ENCODE measurements at regions not wholly inside any gene's neighbourhood (a gene's known extent, or its start where the extent isn't known, plus 50 kb on each side); places are given as distances from the start of the nearest gene placed in this dataset.
A peak's percentile ranks its signal among the peaks of the same experiment; 100 is the strongest.
"Not testable (repeated sequence)": the region's sequence is repeated elsewhere in the genome, so short reads cannot be mapped to it uniquely, and the experiment has no call there.

DNA sequence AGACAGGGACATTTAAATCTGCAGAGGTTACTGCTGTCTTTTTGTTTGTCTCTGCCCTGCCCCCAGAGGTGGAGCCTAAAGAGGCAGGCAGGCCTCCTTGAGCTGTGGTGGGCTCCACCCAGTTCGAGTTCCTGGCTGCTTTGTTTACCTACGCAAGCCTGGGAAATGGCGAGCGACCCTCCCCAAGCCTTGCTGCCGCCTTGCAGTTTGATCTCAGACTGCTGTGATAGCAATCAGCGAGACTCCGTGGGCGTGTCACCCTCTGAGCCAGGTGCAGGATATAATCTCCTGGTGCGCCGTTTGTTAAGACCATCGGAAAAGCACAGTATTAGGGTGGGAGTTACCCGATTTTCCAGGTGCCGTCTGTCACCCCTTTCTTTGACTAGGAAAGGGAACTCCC is 93.3 kb downstream of the ANKRD30BL start:
- not testable (repeated sequence) for H3K36me3 ChIP-seq (ENCODE audit: control insufficient read depth in 1 of 2, insufficient read depth in 2 of 2, low read length in 2 of 2); H3K9me3 ChIP-seq (ENCODE audit: control insufficient read depth in 1 of 2, low read length in 2 of 2); H3K27ac ChIP-seq (ENCODE audit: low read length)

GRCh38 chr2:132065391-132065790 is 96.4 kb downstream of the ANKRD30BL start:
- not testable (repeated sequence) for H3K4me3 ChIP-seq (ENCODE audit: low read depth in 1 of 2, low read length in 2 of 2)

More for the DNA sequence above, 93.3 kb downstream of the ANKRD30BL start:
- not testable (repeated sequence) for H3K4me1 ChIP-seq (ENCODE audit: control insufficient read depth in 1 of 2, insufficient read depth in 2 of 2, low read length in 2 of 2); H3K27me3 ChIP-seq (ENCODE audit: low read depth, low read length); H3K4me3 ChIP-seq (ENCODE audit: low read depth in 1 of 2, low read length in 2 of 2)

DNA sequence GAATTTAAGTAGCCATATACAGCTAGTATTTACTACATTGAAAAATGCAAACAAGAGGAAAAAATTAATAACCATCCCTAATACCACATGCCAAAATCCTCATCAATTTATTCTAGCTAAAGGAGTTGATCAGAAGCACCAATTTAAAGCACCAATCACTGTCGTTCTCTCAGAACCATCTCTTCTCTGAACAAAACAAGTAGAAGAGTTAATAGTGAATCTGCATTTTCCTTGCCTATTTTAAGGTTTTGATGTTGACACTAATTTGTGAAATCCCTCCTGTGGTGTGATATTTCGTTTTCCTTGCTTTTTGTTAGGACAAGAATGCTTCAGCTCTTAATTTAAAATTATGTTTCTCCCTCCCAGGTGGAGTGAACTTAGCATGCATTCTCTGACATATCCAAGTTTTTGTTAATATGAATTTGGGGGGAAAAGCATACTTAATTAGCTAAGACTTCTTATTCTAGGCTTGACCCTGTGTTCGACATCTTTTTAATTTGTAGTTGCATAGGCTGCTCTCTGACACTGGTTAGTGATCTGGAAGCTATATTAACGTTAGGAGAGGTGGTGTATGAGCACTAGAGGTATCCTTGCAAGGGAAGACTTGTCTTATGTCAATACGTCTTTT is 122.0 kb downstream of the ANKRD30BL start:
- not testable (repeated sequence) for H3K4me3 ChIP-seq (ENCODE audit: low read depth in 1 of 2, low read length in 2 of 2); H3K9me3 ChIP-seq (ENCODE audit: control insufficient read depth in 1 of 2, low read length in 2 of 2); H3K27me3 ChIP-seq (ENCODE audit: low read depth, low read length); H3K27ac ChIP-seq (ENCODE audit: low read length); H3K36me3 ChIP-seq (ENCODE audit: control insufficient read depth in 1 of 2, insufficient read depth in 2 of 2, low read length in 2 of 2)
- peaks cover 0 to 10% of the 10 kb centered on the region in 2 donors for H3K4me1 ChIP-seq (ENCODE audit: control insufficient read depth in 1 of 2, insufficient read depth in 2 of 2, low read length in 2 of 2)

More at GRCh38 chr2:132065391-132065790, 96.4 kb downstream of the ANKRD30BL start:
- H3K9me3 ChIP-seq (ENCODE audit: control insufficient read depth in 1 of 2, low read length in 2 of 2); H3K4me1 ChIP-seq (ENCODE audit: control insufficient read depth in 1 of 2, insufficient read depth in 2 of 2, low read length in 2 of 2); H3K27ac ChIP-seq (ENCODE audit: low read length); H3K36me3 ChIP-seq (ENCODE audit: control insufficient read depth in 1 of 2, insufficient read depth in 2 of 2, low read length in 2 of 2); H3K27me3 ChIP-seq (ENCODE audit: low read depth, low read length): not testable (repeated sequence)

DNA sequence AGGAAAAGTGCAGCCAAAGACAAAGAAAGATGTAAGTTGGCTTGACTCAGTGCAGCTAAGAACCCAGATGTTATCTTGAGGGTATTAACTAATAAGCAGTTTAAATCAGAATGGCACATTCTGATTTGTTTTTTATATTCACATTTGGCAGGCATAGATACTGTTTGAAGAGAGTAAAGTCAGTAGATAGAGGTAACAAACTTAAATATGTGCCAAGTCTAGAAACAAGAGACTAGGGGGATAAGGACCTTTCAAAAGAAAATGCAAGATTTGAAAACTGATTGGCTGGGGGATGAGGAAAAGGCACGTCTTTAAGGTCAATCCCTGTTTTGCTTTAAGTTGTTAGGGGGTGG is 122.9 kb downstream of the ANKRD30BL start:
- H3K27me3 ChIP-seq (ENCODE audit: low read depth, low read length); H3K27ac ChIP-seq (ENCODE audit: low read length); H3K9me3 ChIP-seq (ENCODE audit: control insufficient read depth in 1 of 2, low read length in 2 of 2); H3K36me3 ChIP-seq (ENCODE audit: control insufficient read depth in 1 of 2, insufficient read depth in 2 of 2, low read length in 2 of 2): not testable (repeated sequence)
- H3K4me3 ChIP-seq (ENCODE audit: low read depth in 1 of 2, low read length in 2 of 2) = peak overlapping the region; percentile 26 to 66
- peaks cover 0 to 10% of the 10 kb centered on the region in 2 donors for H3K4me1 ChIP-seq (ENCODE audit: control insufficient read depth in 1 of 2, insufficient read depth in 2 of 2, low read length in 2 of 2)

GRCh38 chr2:132038179-132038882 is 123.4 kb downstream of the ANKRD30BL start:
- Histone ChIP-seq H3K9me3 (ENCODE audit: control insufficient read depth in 1 of 2, low read length in 2 of 2) (no peaks in the 10 kb centered on the region), H3K4me1 (ENCODE audit: control insufficient read depth in 1 of 2, insufficient read depth in 2 of 2, low read length in 2 of 2) (peaks cover 0 to 10% of the 10 kb centered on the region in 2 donors), H3K36me3 (ENCODE audit: control insufficient read depth in 1 of 2, insufficient read depth in 2 of 2, low read length in 2 of 2) (no peaks in the 10 kb centered on the region), H3K4me3 (ENCODE audit: low read depth in 1 of 2, low read length in 2 of 2) (peak overlapping the region; percentile 26 to 66), H3K27ac (ENCODE audit: low read length) (no peak overlapping the region), H3K27me3 (ENCODE audit: low read depth, low read length) (peaks cover 9% of the 10 kb centered on the region)

DNA sequence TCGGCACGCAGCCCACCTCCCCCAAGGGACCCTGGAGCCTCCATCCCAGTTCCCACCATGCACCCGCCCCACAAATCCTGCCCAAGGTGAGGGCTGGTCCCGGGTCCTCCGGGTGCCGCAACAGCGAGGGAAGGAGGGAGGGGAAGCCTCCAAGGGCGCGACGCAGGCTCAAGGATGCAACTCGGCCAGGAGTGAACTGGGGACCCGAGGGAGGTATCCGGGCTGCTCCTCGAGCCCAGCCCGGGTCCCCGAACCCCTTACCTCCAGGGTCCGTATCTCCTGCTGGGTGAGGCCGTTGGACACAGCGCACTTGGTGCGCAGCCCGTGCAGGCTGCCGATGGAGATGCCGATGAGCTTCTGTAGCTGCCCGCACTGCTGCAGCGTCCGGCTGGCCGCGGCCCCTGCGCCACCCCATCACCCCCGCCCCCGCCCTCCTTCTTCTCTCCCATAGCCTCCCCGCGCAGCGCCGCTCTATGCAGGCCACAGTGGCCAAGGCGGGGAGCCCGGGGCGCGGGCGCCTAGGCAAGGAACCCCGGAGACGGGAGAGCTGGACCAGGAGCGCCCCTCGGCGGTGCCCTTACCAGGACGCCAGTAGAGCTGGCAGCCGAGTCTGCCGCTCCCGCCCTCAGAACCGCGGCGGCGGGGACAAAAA is 124.1 kb downstream of the ANKRD30BL start:
- peaks cover 9% of the 10 kb centered on the region for H3K27me3 ChIP-seq (ENCODE audit: low read depth, low read length)
- H3K4me1 ChIP-seq (ENCODE audit: control insufficient read depth in 1 of 2, insufficient read depth in 2 of 2, low read length in 2 of 2) = peaks cover 0 to 10% of the 10 kb centered on the region in 2 donors
- peak overlapping the region; percentile 16 to 66 for H3K4me3 ChIP-seq (ENCODE audit: low read depth in 1 of 2, low read length in 2 of 2)
- no peak overlapping the region for H3K27ac ChIP-seq (ENCODE audit: low read length)
- no peaks in the 10 kb centered on the region for H3K9me3 ChIP-seq (ENCODE audit: control insufficient read depth in 1 of 2, low read length in 2 of 2)
- no peaks in the 10 kb centered on the region for H3K36me3 ChIP-seq (ENCODE audit: control insufficient read depth in 1 of 2, insufficient read depth in 2 of 2, low read length in 2 of 2)

DNA sequence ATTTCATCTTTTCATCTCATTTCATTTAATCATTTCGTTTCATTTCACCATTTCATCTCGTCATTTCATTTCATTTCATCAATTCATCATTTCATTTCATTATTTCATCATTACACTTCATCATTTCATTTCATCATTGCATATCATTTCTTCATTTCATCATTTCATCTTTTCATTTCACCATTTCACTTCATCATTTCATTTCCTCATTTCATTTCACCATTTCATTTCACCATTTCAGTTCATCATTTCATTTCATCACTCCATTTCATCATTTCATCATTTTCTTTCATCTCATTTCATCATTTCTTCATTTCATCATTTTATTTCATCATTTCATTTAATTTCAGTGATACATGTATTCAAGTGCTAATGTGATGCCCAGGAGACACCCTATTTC is 127.1 kb downstream of the ANKRD30BL start:
- no peaks in the 10 kb centered on the region for H3K9me3 ChIP-seq (ENCODE audit: control insufficient read depth in 1 of 2, low read length in 2 of 2)
- H3K4me1 ChIP-seq (ENCODE audit: control insufficient read depth in 1 of 2, insufficient read depth in 2 of 2, low read length in 2 of 2) = peaks cover 0 to 10% of the 10 kb centered on the region in 2 donors
- H3K27me3 ChIP-seq (ENCODE audit: low read depth, low read length) = peaks cover 9% of the 10 kb centered on the region
- no peak overlapping the region for H3K4me3 ChIP-seq (ENCODE audit: low read depth in 1 of 2, low read length in 2 of 2)
- no peaks in the 10 kb centered on the region for H3K36me3 ChIP-seq (ENCODE audit: control insufficient read depth in 1 of 2, insufficient read depth in 2 of 2, low read length in 2 of 2)
- no peak overlapping the region for H3K27ac ChIP-seq (ENCODE audit: low read length)

DNA sequence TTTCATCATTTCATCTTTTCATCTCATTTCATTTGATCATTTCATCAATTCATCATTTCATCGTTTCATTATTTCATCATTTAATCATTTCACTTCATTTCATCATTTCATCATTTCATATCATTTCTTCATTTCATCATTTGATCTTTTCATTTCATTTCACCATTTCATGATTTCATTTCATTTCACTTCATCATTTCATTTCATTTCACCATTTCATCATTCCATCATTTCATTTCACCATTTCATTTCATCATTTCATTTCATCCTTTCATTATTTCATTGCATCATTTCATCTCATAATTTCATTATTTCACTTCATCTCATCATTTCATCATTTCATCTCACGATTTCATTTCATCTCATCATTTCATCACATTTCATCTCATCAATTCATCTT is 127.8 kb downstream of the ANKRD30BL start:
- Histone ChIP-seq H3K27ac (ENCODE audit: low read length) (no peak overlapping the region), H3K27me3 (ENCODE audit: low read depth, low read length) (peaks cover 9% of the 10 kb centered on the region), H3K9me3 (ENCODE audit: control insufficient read depth in 1 of 2, low read length in 2 of 2) (no peaks in the 10 kb centered on the region), H3K4me1 (ENCODE audit: control insufficient read depth in 1 of 2, insufficient read depth in 2 of 2, low read length in 2 of 2) (peaks cover 0 to 10% of the 10 kb centered on the region in 2 donors), H3K36me3 (ENCODE audit: control insufficient read depth in 1 of 2, insufficient read depth in 2 of 2, low read length in 2 of 2) (no peaks in the 10 kb centered on the region), H3K4me3 (ENCODE audit: low read depth in 1 of 2, low read length in 2 of 2) (no peak overlapping the region)

DNA sequence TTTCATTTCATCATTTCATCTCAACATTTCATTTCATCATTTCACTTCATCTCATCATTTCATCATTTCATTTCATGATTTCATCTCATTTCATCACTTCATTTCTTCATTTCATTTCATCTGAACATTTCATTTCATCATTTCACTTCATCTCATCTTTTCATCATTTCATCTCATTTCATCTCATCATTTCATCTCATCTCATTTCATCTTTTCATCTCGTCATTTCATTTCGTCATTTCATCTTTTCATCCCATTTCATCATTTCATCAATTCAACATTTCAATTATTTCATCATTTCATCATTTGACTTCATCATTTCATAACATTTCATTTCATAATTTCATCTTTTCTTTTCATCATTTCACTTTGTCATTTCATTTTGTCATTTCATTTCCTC is 128.4 kb downstream of the ANKRD30BL start:
- H3K27ac ChIP-seq (ENCODE audit: low read length) = no peak overlapping the region
- H3K36me3 ChIP-seq (ENCODE audit: control insufficient read depth in 1 of 2, insufficient read depth in 2 of 2, low read length in 2 of 2) = no peaks in the 10 kb centered on the region
- no peaks in the 10 kb centered on the region for H3K9me3 ChIP-seq (ENCODE audit: control insufficient read depth in 1 of 2, low read length in 2 of 2)
- no peak overlapping the region for H3K4me3 ChIP-seq (ENCODE audit: low read depth in 1 of 2, low read length in 2 of 2)
- H3K4me1 ChIP-seq (ENCODE audit: control insufficient read depth in 1 of 2, insufficient read depth in 2 of 2, low read length in 2 of 2) = peaks cover 0 to 10% of the 10 kb centered on the region in 2 donors
- H3K27me3 ChIP-seq (ENCODE audit: low read depth, low read length) = peaks cover 9% of the 10 kb centered on the region

DNA sequence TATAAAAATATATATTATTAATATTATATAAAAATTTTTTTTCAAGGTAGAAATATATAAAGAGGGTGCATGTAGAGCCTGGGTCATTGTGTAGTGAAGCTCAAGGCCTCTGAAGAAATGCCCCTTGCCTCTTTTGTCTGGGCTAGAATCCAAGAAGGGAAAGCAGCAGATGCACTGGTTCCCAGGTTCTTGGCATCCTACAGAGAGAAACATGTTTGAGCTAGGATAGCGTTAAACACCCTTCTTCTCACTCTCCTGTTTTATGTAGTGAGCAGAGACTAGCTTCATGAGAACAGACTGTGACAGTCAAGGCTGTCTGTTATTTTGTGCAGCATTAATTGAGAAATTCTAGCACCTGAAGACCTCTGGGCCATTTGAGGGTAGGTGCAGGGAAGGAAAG is 149.7 kb downstream of the ANKRD30BL start:
- H3K4me3 ChIP-seq (ENCODE audit: low read depth in 1 of 2, low read length in 2 of 2); H3K36me3 ChIP-seq (ENCODE audit: control insufficient read depth in 1 of 2, insufficient read depth in 2 of 2, low read length in 2 of 2); H3K27ac ChIP-seq (ENCODE audit: low read length); H3K27me3 ChIP-seq (ENCODE audit: low read depth, low read length); H3K4me1 ChIP-seq (ENCODE audit: control insufficient read depth in 1 of 2, insufficient read depth in 2 of 2, low read length in 2 of 2); H3K9me3 ChIP-seq (ENCODE audit: control insufficient read depth in 1 of 2, low read length in 2 of 2): not testable (repeated sequence)

DNA sequence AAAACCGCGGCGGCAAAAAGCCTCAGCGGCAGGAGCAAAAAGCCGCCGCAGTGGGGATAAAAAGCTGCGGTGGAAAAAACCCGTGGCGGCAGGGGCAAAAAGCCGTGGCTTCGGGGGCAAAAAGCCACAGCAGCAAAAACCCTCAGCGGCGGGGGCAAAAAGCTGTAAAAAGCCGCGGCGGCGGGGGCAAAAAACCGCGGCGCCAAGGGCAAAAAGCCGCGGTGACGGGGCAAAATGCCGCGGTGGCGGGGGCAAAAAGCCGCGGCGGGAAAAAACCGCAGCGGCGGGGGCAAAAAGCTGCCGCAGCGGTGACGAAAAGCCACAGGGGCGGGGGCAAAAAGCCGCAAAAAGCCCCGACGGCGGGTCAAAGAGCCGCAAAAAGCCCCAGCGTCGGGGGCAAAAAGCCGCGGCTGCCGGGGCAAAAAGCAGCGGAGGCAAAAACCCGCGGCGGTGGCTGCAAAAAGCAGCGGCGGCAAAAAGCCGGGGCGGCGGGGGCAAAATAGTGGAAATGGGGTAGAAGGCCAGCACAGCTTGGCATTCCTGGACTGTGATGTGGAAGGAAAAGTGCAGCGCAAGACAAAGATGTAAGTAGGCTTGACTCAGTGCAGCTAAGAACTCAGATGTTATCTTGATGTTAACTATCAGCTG is 151.8 kb downstream of the ANKRD30BL start:
- Histone ChIP-seq H3K27me3 (ENCODE audit: low read depth, low read length) (no peaks in the 10 kb centered on the region), H3K9me3 (ENCODE audit: control insufficient read depth in 1 of 2, low read length in 2 of 2) (no peaks in the 10 kb centered on the region), H3K36me3 (ENCODE audit: control insufficient read depth in 1 of 2, insufficient read depth in 2 of 2, low read length in 2 of 2) (no peaks in the 10 kb centered on the region), H3K4me3 (ENCODE audit: low read depth in 1 of 2, low read length in 2 of 2) (peak overlapping the region in 1 of 2 donors; percentile 59), H3K27ac (ENCODE audit: low read length) (peak overlapping the region; percentile 4), H3K4me1 (ENCODE audit: control insufficient read depth in 1 of 2, insufficient read depth in 2 of 2, low read length in 2 of 2) (peaks cover 0 to 3% of the 10 kb centered on the region in 2 donors)

All from muscle layer of duodenum (tissue), 2 donors.